Skeletal muscle tissue (tissue), 3 donors: ENCODE measurements at regions not wholly inside any gene's neighbourhood (a gene's known extent, or its start where the extent isn't known, plus 50 kb on each side); places are given as distances from the start of the nearest gene placed in this dataset.
"Not testable (repeated sequence)": the region's sequence is repeated elsewhere in the genome, so short reads cannot be mapped to it uniquely, and the experiment has no call there.

ENCODE experiments used
- H3K27ac ChIP-seq: one replicate; pipeline ENCODE4 v1.7.0; 2013; ENCODE audit warnings: mild to moderate bottlenecking, low read depth, low read length, inconsistent platforms
- H3K27me3 ChIP-seq, 3 donors: one replicate each; pipeline ENCODE4 v1.7.0; 2013; ENCODE audit warnings: low read length in 3 of 3; ENCODE audit not compliant: control insufficient read depth in 3 of 3, insufficient read depth in 3 of 3
- H3K36me3 ChIP-seq, 3 donors: one replicate each; pipeline ENCODE4 v1.7.0; 2013; ENCODE audit warnings: low read length in 3 of 3; ENCODE audit not compliant: control insufficient read depth in 3 of 3, insufficient read depth in 3 of 3
- H3K4me1 ChIP-seq, 3 donors: one replicate each; pipeline ENCODE4 v1.7.0; 2013; ENCODE audit warnings: low read length in 3 of 3, mild to moderate bottlenecking in 3 of 3; ENCODE audit not compliant: control insufficient read depth in 3 of 3, insufficient read depth in 3 of 3
- H3K4me3 ChIP-seq, 3 donors: one replicate each; pipeline ENCODE4 v1.7.0; 2013; ENCODE audit warnings: low read length in 3 of 3
- H3K9ac ChIP-seq, 3 donors: one replicate each; pipeline ENCODE4 v1.7.0; 2013; ENCODE audit warnings: low read length in 3 of 3, mild to moderate bottlenecking in 3 of 3, moderate library complexity in 2 of 3, low read depth in 1 of 3
- H3K9me3 ChIP-seq, 3 donors: one replicate each; pipeline ENCODE4 v1.7.0; 2013; ENCODE audit warnings: low read length in 3 of 3; ENCODE audit not compliant: control insufficient read depth in 3 of 3
- donor health status: Osteomylitis.

DNA sequence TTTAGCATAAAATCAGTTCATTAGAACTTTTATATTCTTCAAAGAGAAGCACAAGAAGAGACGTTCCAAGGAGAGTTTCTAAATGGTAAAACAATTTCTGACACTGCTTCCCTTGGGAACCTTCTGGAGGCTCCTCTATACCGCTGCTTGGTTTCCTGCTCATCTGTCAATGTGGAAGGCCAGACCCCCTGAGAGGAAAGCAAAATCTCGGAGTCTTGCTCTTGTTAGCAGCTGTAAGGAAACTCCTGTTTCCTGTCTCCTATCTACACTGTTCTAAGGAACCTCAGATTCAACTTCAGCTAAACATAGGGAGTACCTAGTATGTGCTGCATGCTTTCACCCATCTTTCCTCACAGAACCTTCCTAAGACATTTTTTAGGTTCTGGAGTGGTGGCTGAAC, 322.2 kb downstream of the BMPER start:
- H3K27me3 ChIP-seq: peaks cover 0 to 3% (median 0%) of the 10 kb centered on the region in 3 donors
- H3K9ac ChIP-seq: no peak overlapping the region
- no peaks in the 10 kb centered on the region for H3K36me3 ChIP-seq
- H3K27ac ChIP-seq: no peak overlapping the region
- no peak overlapping the region for H3K4me3 ChIP-seq
- H3K9me3 ChIP-seq: peaks cover 0 to 4% (median 0%) of the 10 kb centered on the region in 3 donors
- H3K4me1 ChIP-seq: no peaks in the 10 kb centered on the region

GRCh38 chr7:34235101-34235500, 329.8 kb downstream of the BMPER start:
- H3K9ac ChIP-seq, H3K36me3 ChIP-seq, H3K27me3 ChIP-seq, H3K4me1 ChIP-seq, H3K4me3 ChIP-seq, H3K27ac ChIP-seq, H3K9me3 ChIP-seq: not testable (repeated sequence)

DNA sequence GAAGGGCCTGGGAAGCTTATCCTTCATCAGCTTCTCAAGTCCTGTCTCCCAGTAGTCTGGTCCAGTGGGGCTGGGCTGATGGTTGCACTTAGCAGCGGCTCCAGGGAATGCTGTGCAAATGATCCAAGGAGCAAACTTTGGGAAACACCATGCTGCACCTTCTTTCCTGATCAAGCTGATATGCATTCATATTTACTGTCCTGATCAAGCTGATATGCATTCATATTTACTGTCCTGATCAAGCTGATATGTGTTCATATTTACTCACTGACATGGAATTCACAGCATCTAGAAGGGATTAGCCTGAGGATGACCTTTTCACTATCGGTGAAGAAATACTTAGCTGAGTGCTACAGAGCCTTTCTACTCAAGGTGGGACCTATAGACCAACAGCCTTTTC, 330.7 kb downstream of the BMPER start:
- no peaks in the 10 kb centered on the region for H3K36me3 ChIP-seq
- no peaks in the 10 kb centered on the region for H3K9me3 ChIP-seq
- H3K4me3 ChIP-seq: no peak overlapping the region
- no peak overlapping the region for H3K9ac ChIP-seq
- no peaks in the 10 kb centered on the region for H3K4me1 ChIP-seq
- H3K27ac ChIP-seq: no peak overlapping the region
- H3K27me3 ChIP-seq: no peaks in the 10 kb centered on the region

DNA sequence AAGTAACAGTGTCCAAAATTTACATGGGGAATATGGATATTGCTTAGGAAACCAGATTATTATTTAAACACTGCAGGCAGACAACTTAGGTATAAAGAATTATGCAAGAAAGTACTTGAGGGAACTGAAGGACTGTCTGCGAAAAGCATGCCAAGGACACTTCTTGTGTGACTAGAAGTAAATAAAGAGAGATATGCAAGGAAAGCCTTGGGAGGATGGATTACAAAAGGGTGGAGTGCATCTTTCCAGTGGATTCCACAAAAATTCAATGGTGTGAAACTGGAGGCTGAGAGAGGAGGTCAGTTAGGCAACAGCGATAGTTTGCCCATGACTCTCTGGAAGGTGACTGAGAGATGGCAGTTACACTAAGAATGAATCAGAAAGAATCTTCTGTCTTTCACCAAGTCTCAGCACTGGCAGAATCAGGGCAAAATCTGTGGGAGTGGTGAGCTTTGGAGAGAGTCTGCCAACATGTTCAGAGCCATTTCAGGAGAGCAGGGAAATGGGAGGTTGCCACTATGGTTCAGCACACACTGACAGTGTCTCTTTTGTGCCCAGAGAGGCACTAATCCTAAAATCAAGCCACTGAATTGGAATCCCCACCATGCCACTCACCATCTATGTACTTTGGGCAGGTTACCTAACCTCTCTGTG, 331.6 kb downstream of the BMPER start:
- Histone ChIP-seq H3K27me3 (no peaks in the 10 kb centered on the region), H3K4me1 (no peaks in the 10 kb centered on the region), H3K4me3 (no peak overlapping the region), H3K27ac (no peak overlapping the region), H3K9ac (no peak overlapping the region), H3K9me3 (no peaks in the 10 kb centered on the region), H3K36me3 (no peaks in the 10 kb centered on the region)

DNA sequence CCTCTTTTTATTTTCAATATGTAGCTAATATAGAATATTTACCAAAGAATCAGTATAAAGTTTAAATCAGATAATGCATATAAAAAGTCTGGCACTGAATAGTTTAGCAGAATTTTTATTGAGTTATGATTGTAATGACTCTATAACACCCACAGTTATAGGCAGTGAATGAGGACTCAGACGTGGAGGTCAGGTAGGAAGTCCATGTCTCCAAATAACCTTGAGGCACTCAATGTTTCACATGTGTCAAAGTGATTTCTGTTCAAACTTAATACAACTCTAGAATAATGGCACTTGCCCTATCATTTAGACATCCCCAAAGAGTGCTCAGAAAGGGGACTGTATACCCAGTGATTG, 332.1 kb downstream of the BMPER start:
- no peaks in the 10 kb centered on the region for H3K9me3 ChIP-seq
- no peaks in the 10 kb centered on the region for H3K4me1 ChIP-seq
- no peaks in the 10 kb centered on the region for H3K27me3 ChIP-seq
- no peaks in the 10 kb centered on the region for H3K36me3 ChIP-seq
- no peak overlapping the region for H3K9ac ChIP-seq
- no peak overlapping the region for H3K4me3 ChIP-seq
- H3K27ac ChIP-seq: no peak overlapping the region

DNA sequence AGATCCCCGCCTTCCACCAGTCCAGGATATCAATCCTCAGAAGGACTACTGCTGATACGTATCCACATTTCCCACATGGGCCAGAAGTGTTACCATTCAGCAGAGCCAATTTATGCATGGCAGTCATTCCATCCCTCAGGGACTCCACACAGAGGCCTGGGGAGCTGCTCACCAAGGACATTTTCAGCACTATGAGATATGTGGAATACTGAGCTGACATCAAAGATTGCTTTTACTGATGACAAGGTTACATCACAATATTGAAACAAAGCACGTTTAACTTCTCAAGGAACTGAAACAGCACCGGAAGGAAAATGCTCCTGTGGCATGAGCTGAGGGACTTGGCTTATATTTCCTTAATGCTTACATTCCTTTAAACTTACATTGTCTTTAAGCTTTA, 335.1 kb downstream of the BMPER start:
- Histone ChIP-seq H3K9ac (no peak overlapping the region), H3K27ac (no peak overlapping the region), H3K4me3 (no peak overlapping the region), H3K9me3 (no peaks in the 10 kb centered on the region), H3K36me3 (no peaks in the 10 kb centered on the region), H3K27me3 (no peaks in the 10 kb centered on the region), H3K4me1 (no peaks in the 10 kb centered on the region)

- Histone ChIP-seq H3K9me3 (no peaks in the 10 kb centered on the region), H3K27ac (no peak overlapping the region)
These were observed 337.1 kb downstream of the BMPER start for GRCh38 chr7:34242391-34242790.

GRCh38 chr7:34245246-34245645, 339.9 kb downstream of the BMPER start:
- H3K4me1 ChIP-seq: no peaks in the 10 kb centered on the region
- H3K9me3 ChIP-seq: no peaks in the 10 kb centered on the region
- no peak overlapping the region for H3K9ac ChIP-seq
- H3K27ac ChIP-seq: no peak overlapping the region
- no peak overlapping the region for H3K4me3 ChIP-seq
- H3K36me3 ChIP-seq: no peaks in the 10 kb centered on the region
- H3K27me3 ChIP-seq: no peaks in the 10 kb centered on the region

More at GRCh38 chr7:34242391-34242790, 337.1 kb downstream of the BMPER start:
- H3K9ac ChIP-seq: no peak overlapping the region
- H3K36me3 ChIP-seq: no peaks in the 10 kb centered on the region
- H3K4me1 ChIP-seq: no peaks in the 10 kb centered on the region
- no peak overlapping the region for H3K4me3 ChIP-seq
- H3K27me3 ChIP-seq: no peaks in the 10 kb centered on the region

GRCh38 chr7:34247468-34247867, 342.1 kb downstream of the BMPER start:
- H3K4me1 ChIP-seq: no peaks in the 10 kb centered on the region
- H3K4me3 ChIP-seq: no peak overlapping the region
- H3K9ac ChIP-seq: no peak overlapping the region
- H3K27me3 ChIP-seq: no peaks in the 10 kb centered on the region
- H3K27ac ChIP-seq: no peak overlapping the region
- no peaks in the 10 kb centered on the region for H3K36me3 ChIP-seq
- no peaks in the 10 kb centered on the region for H3K9me3 ChIP-seq

GRCh38 chr7:34249192-34249591, 343.9 kb downstream of the BMPER start:
- H3K27ac ChIP-seq: no peak overlapping the region
- H3K4me3 ChIP-seq: no peak overlapping the region
- H3K4me1 ChIP-seq: no peaks in the 10 kb centered on the region
- no peaks in the 10 kb centered on the region for H3K36me3 ChIP-seq
- H3K9ac ChIP-seq: no peak overlapping the region
- H3K27me3 ChIP-seq: no peaks in the 10 kb centered on the region
- no peaks in the 10 kb centered on the region for H3K9me3 ChIP-seq

DNA sequence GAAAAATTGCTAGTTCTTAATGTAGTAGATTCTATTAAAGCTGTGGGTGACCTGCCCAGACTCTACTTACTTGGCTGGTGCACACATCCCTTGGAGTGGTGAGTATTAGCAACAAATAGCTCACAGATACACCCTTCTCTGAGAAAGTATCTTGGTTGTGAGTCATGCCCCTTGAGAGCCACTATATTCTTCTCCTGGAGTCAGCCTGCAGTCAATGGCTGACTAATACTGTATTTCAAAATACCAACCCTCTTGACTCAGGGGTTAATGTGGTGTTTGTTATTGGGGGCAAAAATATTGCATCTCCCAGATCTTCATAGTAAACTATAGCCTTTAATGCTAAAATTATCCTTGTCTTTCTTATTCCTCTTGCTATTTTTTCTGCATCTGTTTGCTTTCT, 354.9 kb downstream of the BMPER start:
- Histone ChIP-seq H3K9me3 (no peaks in the 10 kb centered on the region), H3K27me3 (no peaks in the 10 kb centered on the region), H3K4me3 (no peak overlapping the region), H3K4me1 (no peaks in the 10 kb centered on the region), H3K9ac (no peak overlapping the region), H3K36me3 (no peaks in the 10 kb centered on the region), H3K27ac (no peak overlapping the region)
